NT2/D1 (cell line): ENCODE measurements at regions not wholly inside any gene's neighbourhood (a gene's known extent, or its start where the extent isn't known, plus 50 kb on each side); places are given as distances from the start of the nearest gene placed in this dataset.

Source experiments
- YY1 ChIP-seq: IDR thresholded peaks from 2 replicates; pipeline ENCODE4 v1.6.1; 2011; ENCODE audit not compliant: insufficient read length, insufficient read depth
- ZNF274 ChIP-seq: IDR thresholded peaks from 2 replicates; pipeline ENCODE4 v1.6.1; 2011; ENCODE audit warnings: mild to moderate bottlenecking, low read depth, low read length

DNA sequence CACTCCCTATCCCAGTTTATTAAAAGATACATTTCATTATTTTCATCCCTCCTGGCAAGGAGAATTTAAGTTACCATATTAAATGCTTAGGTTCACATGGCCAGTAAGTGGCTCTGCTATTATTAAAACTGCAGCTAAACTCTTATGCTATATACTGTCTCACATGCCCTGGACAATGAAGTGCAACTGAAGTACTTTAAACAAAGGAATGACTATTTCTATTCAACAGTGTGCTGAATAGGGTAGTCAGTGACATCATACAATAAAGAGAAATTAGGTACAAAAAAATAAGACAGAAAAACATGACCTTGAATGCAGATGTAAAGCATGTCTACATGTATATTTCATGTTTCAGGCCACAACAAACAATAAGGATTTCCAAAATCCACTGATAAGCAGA is 282.6 kb upstream of the SMC2 start:
- TF ChIP-seq ZNF274, result no peak
- TF ChIP-seq YY1, result no peak
